ENCODE measurements at regions not wholly inside any gene's neighbourhood (a gene's known extent, or its start where the extent isn't known, plus 50 kb on each side); places are given as distances from the start of the nearest gene placed in this dataset.

GRCh38 chrX:42616981-42617380, 161.0 kb downstream of the PPP1R2C start:
- no peak for DNase-seq

- no peak for DNase-seq
Observed at GRCh38 chrX:42615161-42615563, 162.8 kb downstream of the PPP1R2C start.

GRCh38 chrX:42606591-42606990, 171.4 kb downstream of the PPP1R2C start:
- DNase-seq = no peak

GRCh38 chrX:42604302-42604701, 173.7 kb downstream of the PPP1R2C start:
- DNase-seq = no peak

DNA sequence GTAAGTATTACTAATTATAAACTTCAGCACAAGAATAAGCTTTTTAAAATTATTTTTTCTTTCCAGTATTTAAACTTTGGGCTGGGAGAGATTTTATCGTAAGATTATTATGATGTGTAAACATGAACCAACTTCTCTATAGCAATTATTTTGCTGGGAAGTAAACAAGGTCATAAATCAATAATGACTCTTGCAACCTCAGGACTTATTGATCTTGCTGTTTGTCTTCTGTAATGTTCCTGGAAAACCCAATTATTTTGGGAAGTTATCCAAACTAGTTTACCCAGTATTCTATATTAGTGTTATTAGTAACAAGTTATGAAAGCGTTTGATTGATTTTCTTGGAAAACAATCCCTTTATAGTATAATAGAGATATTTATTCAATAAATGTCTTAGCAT, 174.9 kb downstream of the PPP1R2C start:
- no peak for DNase-seq

DNA sequence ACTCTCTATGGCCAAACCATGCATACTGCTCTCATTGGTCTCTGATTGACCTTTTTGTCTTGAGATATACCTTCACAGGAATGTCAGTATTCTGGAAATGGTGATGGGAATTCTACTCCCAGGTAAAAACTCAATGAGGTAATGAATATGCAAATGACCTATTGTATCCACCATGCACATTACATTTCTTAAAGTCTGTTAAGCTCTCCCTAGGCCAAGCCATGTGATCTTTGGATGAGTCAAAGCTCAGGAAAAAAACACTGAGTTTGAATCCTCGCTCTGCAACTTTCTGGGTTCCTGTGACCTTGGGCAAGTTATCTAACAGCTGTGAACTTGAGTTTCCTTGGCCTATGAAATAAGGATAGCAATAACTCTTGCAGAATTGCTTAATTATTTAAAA, 175.4 kb downstream of the PPP1R2C start:
- DNase-seq = no peak

GRCh38 chrX:42602136-42602535, 175.8 kb downstream of the PPP1R2C start:
- DNase-seq = no peak

DNA sequence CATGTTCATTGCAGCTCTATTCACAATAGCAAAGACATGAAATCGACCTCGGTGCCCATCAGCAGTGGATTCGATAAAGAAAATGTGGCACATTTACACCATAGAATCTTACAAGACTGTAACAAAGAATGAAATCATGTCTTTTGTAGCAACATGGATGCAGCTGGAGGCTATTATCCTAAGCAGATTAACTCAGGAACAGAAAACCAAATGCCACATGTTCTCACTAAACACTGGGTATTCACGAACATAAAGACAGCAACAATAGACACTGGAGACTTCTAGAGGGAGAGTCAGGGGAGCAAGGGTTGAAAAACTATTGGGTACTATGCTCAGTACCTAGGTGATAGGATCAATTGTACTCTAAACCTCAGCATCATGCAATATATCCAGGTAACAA, 180.5 kb downstream of the PPP1R2C start:
- DNase-seq = no peak

GRCh38 chrX:42585842-42586621, 191.9 kb downstream of the PPP1R2C start:
- DNase-seq = no peak

DNA sequence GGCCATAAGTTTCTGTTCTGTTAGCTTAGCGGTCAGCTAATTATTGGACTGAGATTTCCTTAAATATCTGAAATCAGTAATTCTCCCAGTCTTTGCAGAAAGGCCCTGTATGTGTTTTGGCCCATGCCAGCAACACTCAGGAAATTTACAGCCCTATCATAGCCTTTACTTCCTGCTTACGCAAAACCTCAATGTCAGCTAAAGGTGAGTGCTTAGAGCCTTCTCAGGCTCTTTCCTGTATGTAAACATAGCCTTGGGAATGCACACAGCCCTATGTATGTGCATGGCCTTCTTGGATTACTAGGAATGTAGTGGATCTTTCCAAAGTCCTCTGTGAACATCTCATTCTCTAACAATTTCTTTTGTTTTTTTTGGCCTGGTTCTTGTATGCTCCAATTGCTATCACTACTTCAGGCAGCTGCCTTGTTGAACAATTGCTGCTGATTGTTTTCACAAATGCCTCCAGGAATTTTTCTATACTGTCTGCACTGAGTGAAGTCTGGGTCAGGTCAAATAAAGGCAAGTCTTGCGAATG, 200.0 kb downstream of the PPP1R2C start:
- DNase-seq = no peak

DNA sequence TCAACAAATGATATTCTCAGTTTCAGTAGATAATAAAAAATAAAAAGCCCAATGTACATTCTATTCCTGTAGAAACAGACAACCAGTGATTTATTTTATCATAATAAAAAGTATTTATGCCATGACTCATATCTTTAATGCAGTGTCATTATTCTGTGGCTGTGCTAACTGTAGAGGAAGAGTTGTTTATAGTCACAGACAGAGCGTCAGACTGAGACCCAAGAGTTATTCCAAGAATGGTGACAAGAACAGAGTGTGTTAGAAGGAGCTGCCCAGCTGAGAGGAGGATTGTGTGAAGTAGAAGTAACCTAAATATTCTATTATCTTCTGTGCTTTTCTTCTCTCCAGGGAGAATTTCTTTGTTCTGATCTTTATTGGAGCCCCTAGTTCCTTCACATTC, 210.7 kb downstream of the PPP1R2C start:
- no peak for DNase-seq

DNA sequence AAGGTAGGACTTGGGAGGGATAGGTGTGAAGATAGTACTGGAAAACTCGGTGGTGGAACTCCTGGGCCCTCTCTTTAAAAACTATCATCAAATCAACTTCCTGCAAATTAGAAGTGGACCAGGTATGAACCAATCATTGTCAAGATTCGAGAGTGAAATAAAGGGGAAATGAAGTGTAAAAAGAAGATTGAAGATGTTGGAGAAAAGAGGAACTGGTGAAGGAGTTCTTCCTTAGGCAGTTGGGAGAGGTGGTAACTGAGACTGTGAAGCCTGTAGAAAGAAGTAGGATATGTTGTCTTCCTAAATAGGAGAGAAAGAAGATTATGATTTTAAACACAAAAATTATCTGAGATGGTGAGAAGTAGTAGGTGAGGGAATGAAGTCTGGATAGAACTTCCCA, 212.2 kb downstream of the PPP1R2C start:
- no peak for DNase-seq

DNA sequence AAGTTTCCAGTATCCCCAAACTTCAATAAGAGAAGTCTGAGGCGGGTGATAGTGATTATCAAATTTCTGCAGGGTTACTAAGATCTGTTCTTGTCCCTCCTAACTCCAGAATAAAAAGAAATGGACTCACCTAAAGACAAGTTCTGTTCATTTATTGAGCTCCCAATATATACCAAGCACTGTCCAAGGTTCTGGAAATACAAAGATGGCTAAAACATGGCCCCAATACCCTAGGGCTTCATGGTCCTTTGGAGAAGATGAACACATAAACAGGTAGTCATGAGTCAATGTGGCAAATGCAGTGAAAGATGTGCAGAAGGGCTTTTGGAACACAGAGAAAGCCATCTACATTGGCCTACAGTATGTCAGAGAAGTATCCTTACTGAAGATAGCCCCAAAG, 231.2 kb downstream of the PPP1R2C start:
- no peak for DNase-seq

- DNase-seq = no peak
Observed at GRCh38 chrX:42544883-42545282, 233.1 kb downstream of the PPP1R2C start.

GRCh38 chrX:42541554-42541953, 236.4 kb downstream of the PPP1R2C start:
- no peak for DNase-seq

- no peak for DNase-seq
Observed at GRCh38 chrX:42540146-42540545, 237.8 kb downstream of the PPP1R2C start.

DNA sequence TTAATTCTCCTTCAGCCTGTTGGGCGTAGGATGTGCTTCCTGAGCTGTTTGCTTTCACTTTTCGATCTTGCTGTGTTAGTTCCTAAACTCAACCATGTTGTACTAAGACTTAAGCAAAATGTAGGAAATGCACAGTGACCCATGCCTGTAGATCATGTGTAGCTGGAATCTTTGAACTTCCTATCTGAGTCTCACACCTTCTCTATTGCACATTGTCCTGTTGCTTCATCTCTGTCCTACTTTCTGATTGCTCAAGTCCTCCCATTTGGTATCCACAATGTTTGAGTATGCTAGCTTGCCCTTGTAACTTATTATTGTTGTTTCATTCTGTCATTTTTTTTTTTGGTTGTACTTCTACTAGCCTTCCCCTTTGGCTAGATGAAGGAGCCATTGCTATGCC, 239.6 kb downstream of the PPP1R2C start:
- no peak for DNase-seq

DNA sequence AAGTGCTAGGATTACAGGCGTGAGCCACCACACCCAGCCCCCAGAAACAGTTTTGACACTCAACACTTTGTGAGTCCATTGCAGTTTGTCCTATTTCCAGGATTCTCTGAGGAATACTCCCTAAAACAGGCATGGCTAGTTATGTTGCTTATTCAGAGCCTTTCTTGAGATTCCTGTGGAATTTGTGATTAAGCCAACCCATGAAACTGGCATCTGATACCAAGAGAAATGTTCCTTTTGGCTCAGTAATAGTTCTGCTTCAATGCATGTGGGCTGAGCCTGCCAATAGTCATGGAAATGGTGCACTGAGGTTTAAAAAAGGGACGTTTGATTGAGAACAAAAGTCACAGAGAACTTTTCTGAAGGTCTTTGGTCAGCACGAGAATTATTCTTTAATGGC, 241.7 kb downstream of the PPP1R2C start:
- DNase-seq = no peak

- no peak for DNase-seq
Observed at GRCh38 chrX:42535233-42535632, 242.7 kb downstream of the PPP1R2C start.

- no peak for DNase-seq
Observed at GRCh38 chrX:42533761-42534160, 244.2 kb downstream of the PPP1R2C start.

DNA sequence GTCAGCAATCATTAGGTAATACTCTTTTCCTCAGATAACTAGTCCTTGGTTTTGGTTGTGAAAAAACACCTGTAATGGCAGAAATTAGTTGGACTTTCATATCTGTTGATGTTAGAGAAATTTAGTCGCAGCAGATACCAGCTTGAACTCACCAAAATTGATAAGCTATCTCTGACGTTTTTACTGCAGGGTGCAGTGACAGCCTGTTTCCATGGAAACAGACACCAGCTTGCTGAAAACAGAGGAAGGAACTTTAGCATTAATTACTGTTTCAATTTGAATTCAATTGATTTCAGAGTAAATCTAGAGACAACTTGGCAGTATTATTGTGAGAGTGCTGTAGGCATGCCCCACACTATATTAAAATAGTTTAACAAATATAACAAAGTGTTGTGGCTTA, 246.5 kb downstream of the PPP1R2C start:
- no peak for DNase-seq

- no peak for DNase-seq
Observed at GRCh38 chrX:42530027-42530426, 247.9 kb downstream of the PPP1R2C start.

DNA sequence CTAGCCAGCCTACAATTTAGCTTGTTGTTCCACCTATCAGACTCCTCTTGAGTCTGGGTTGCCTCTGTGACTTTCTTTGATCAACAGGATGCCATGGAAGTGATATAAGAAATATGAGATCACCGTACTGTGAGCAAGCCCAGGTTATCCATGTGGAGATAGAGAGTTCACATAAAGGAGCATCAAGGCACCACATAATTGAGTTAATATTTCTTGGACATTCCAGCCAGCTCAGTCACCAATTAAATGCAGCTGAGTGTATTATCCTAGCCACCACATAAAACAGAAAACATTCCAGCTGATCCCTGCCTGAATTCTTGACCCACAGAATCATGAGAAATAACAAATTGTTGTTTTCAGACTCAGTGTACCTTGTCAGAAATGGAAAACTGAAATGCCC, 253.6 kb downstream of the PPP1R2C start:
- DNase-seq = no peak

- DNase-seq = no peak
Observed at GRCh38 chrX:42519666-42520231, 258.2 kb downstream of the PPP1R2C start.

GRCh38 chrX:42515939-42516338, 262.0 kb downstream of the PPP1R2C start:
- DNase-seq = no peak
